OCI-LY7 (cell line): ENCODE measurements at regions not wholly inside any gene's neighbourhood (a gene's known extent, or its start where the extent isn't known, plus 50 kb on each side); places are given as distances from the start of the nearest gene placed in this dataset.

Experiments used
- CTCF ChIP-seq: fragments of 200-600 bp; sonication (generic); conservative IDR thresholded peaks from 2 replicates; pipeline ENCODE4 v1.5.1; 2014; ENCODE audit warnings: mild to moderate bottlenecking, antibody characterized with exemption, low read length, moderate library complexity, mixed read lengths
- EZH2phosphoT487 ChIP-seq: fragments of 200-600 bp; sonication (generic); IDR thresholded peaks from 2 replicates; pipeline ENCODE4 v1.6.1; 2018; ENCODE audit warnings: low read depth, borderline replicate concordance, mild to moderate bottlenecking, mixed run types, antibody characterized with exemption, low read length, moderate library complexity, mixed read lengths

- TF ChIP-seq CTCF (no peak), EZH2phosphoT487 (no peak)
These were observed 463.3 kb upstream of the PODXL start for GRCh38 chr7:132019703-132020102.
